Liver (tissue), 8 donors: ENCODE measurements at regions not wholly inside any gene's neighbourhood (a gene's known extent, or its start where the extent isn't known, plus 50 kb on each side); places are given as distances from the start of the nearest gene placed in this dataset.
"Not testable (repeated sequence)": the region's sequence is repeated elsewhere in the genome, so short reads cannot be mapped to it uniquely, and the experiment has no call there.

Experiments used
- DNase-seq: peaks from one replicate; pipeline ENCODE4 v3.0.0-alpha.2; 2017; ENCODE audit warnings: low spot score
- H3K27ac ChIP-seq, 2 donors: one replicate each; pipeline ENCODE4 v1.7.0; 2013; ENCODE audit warnings: inconsistent platforms in 2 of 2, low read length in 2 of 2, control low read depth in 1 of 2, low read depth in 1 of 2, mild to moderate bottlenecking in 1 of 2
- H3K27me3 ChIP-seq, 4 donors: one replicate each; pipeline versions ENCODE4 v1.6.1 to v1.7.0; 2013; ENCODE audit warnings: low read length in 3 of 4, inconsistent platforms in 1 of 4, mild to moderate bottlenecking in 1 of 4, moderate library complexity in 1 of 4; ENCODE audit not compliant: control insufficient read depth in 4 of 4, insufficient read depth in 4 of 4
- H3K36me3 ChIP-seq, 4 donors: one replicate each; pipeline versions ENCODE4 v1.6.1 to v1.7.0; 2013; ENCODE audit warnings: low read length in 3 of 4, mild to moderate bottlenecking in 3 of 4, low read depth in 1 of 4, moderate library complexity in 1 of 4; ENCODE audit not compliant: control insufficient read depth in 4 of 4, insufficient read depth in 3 of 4
- H3K4me1 ChIP-seq, 4 donors: one replicate each; pipeline versions ENCODE4 v1.6.1 to v1.7.0; 2013; ENCODE audit warnings: low read length in 3 of 4, mild to moderate bottlenecking in 3 of 4, moderate library complexity in 1 of 4; ENCODE audit not compliant: control insufficient read depth in 4 of 4, insufficient read depth in 4 of 4
- H3K4me3 ChIP-seq, 3 donors: one replicate each; pipeline versions ENCODE4 v1.6.1 to v1.7.0; 2013; ENCODE audit warnings: low read length in 3 of 3, control low read depth in 1 of 3, low read depth in 1 of 3, mild to moderate bottlenecking in 1 of 3
- H3K9ac ChIP-seq, 2 donors: one replicate each; pipeline ENCODE4 v1.7.0; 2013; ENCODE audit warnings: low read length in 2 of 2, mild to moderate bottlenecking in 2 of 2, moderate library complexity in 2 of 2, control low read depth in 1 of 2, low read depth in 1 of 2
- H3K9me3 ChIP-seq, 4 donors: one replicate each; pipeline versions ENCODE4 v1.6.1 to v1.7.0; 2013; ENCODE audit warnings: low read length in 3 of 4; ENCODE audit not compliant: control insufficient read depth in 4 of 4
- ATF3 ChIP-seq: IDR thresholded peaks from 2 replicates; pipeline ENCODE4 v1.6.1; 2016; ENCODE audit warnings: antibody characterized with exemption
- CTCF ChIP-seq: fragments of 150-350 bp; IDR thresholded peaks from 2 replicates; pipeline ENCODE4 v1.5.1; 2017; ENCODE audit warnings: improper control_type of control experiment, low read depth, low read length; ENCODE audit not compliant: missing input control
- EGR1 ChIP-seq, 2 donors: IDR thresholded peaks; 2 replicates each; pipeline ENCODE4 v1.6.1; 2016 to 2018; ENCODE audit warnings: antibody characterized with exemption in 2 of 2, low read depth in 2 of 2
- FOXA1 ChIP-seq: IDR thresholded peaks from 2 replicates; pipeline ENCODE4 v1.6.1; 2016; ENCODE audit warnings: antibody characterized with exemption
- FOXA2 ChIP-seq: IDR thresholded peaks from 2 replicates; pipeline ENCODE4 v1.6.1; 2016; ENCODE audit warnings: antibody characterized with exemption
- GABPA ChIP-seq, 2 donors: IDR thresholded peaks in 1 of 2; conservative IDR thresholded peaks in 1 of 2; 2 replicates each; pipeline ENCODE4 v1.6.1; 2016; ENCODE audit warnings: antibody characterized with exemption in 2 of 2, mild to moderate bottlenecking in 1 of 2, moderate library complexity in 1 of 2
- HNF4A ChIP-seq, 2 donors: conservative IDR thresholded peaks; 2 replicates each; pipeline ENCODE4 v1.6.1; 2016; ENCODE audit warnings: antibody characterized with exemption in 2 of 2, mild to moderate bottlenecking in 2 of 2
- HNF4G ChIP-seq: IDR thresholded peaks from 2 replicates; pipeline ENCODE4 v1.6.1; 2016; ENCODE audit warnings: antibody characterized with exemption
- JUND ChIP-seq, 2 donors: IDR thresholded peaks; 2 replicates each; pipeline ENCODE4 v1.6.1; 2016; ENCODE audit warnings: antibody characterized with exemption in 2 of 2
- MAX ChIP-seq: IDR thresholded peaks from 2 replicates; pipeline ENCODE4 v1.6.1; 2016; ENCODE audit warnings: antibody characterized with exemption
- NR2F2 ChIP-seq: IDR thresholded peaks from 2 replicates; pipeline ENCODE4 v1.6.1; 2016; ENCODE audit warnings: antibody characterized with exemption
- RAD21 ChIP-seq, 2 donors: IDR thresholded peaks; 2 replicates each; pipeline ENCODE4 v1.6.1; 2016; ENCODE audit warnings: antibody characterized with exemption in 2 of 2, mild to moderate bottlenecking in 2 of 2
- REST ChIP-seq: IDR thresholded peaks from 2 replicates; pipeline ENCODE4 v1.6.1; 2016; ENCODE audit warnings: antibody characterized with exemption, mild to moderate bottlenecking
- RXRA ChIP-seq, 2 donors: IDR thresholded peaks; 2 replicates each; pipeline ENCODE4 v1.6.1; 2017 to 2018; ENCODE audit warnings: antibody characterized with exemption in 2 of 2, mild to moderate bottlenecking in 1 of 2
- SP1 ChIP-seq: IDR thresholded peaks from 2 replicates; pipeline ENCODE4 v1.6.1; 2018; ENCODE audit warnings: antibody characterized with exemption, mild to moderate bottlenecking
- TAF1 ChIP-seq: conservative IDR thresholded peaks from 2 replicates; pipeline ENCODE4 v1.6.1; 2016; ENCODE audit warnings: antibody characterized with exemption, mild to moderate bottlenecking
- YY1 ChIP-seq: IDR thresholded peaks from 2 replicates; pipeline ENCODE4 v1.6.1; 2016; ENCODE audit warnings: antibody characterized with exemption, mild to moderate bottlenecking
- ZBTB33 ChIP-seq: IDR thresholded peaks from 2 replicates; pipeline ENCODE4 v1.6.1; 2016; ENCODE audit warnings: antibody characterized with exemption
- WGBS: extraction: QIAGEN DNeasy Blood & Tissue Kit; methylation state at CpG from one replicate; pipeline ENCODE4 v1.1.7; 2013; 5-methylcytosine and 5-hydroxymethylcytosine counted together
- donor health status: healthy.
- donor health status: healthy.
- donor health status: healthy.
- donor health status: healthy.
- donor health status: healthy.

GRCh38 chr1:90348934-90349333 is 354.0 kb downstream of the ZNF326 start (continued):
- no peak for TF ChIP-seq TAF1
- TF ChIP-seq YY1: no peak
- TF ChIP-seq RAD21 (IDR thresholded peaks at IDR 0.05): no peak
- no peak for TF ChIP-seq JUND (IDR thresholded peaks at IDR 0.05)
- no peak for TF ChIP-seq RXRA (IDR thresholded peaks at IDR 0.05)
- no peak for TF ChIP-seq ZBTB33
- no peak for TF ChIP-seq MAX
- TF ChIP-seq NR2F2: no peak
- TF ChIP-seq HNF4G: no peak
- TF ChIP-seq FOXA1: no peak
- no peak for TF ChIP-seq HNF4A (conservative IDR thresholded peaks at IDR 0.05)
- TF ChIP-seq EGR1 (IDR thresholded peaks at IDR 0.05; ENCODE audit: low read depth in 2 of 2): no peak
- no peak for TF ChIP-seq FOXA2

GRCh38 chr1:90348459-90348858 is 353.5 kb downstream of the ZNF326 start:
- not testable (repeated sequence) for H3K4me3 ChIP-seq, H3K9me3 ChIP-seq, H3K27me3 ChIP-seq, DNase-seq, H3K4me1 ChIP-seq, H3K9ac ChIP-seq, H3K36me3 ChIP-seq, H3K27ac ChIP-seq
- 90% methylated on average over 2 of the region's 2 CpGs for WGBS

GRCh38 chr1:90347366-90347765 is 352.5 kb downstream of the ZNF326 start:
- DNase-seq: no peak
- Histone ChIP-seq H3K4me3 (no peak overlapping the region), H3K27ac (no peak overlapping the region), H3K27me3 (peaks cover 0 to 3% (median 0%) of the 10 kb centered on the region in 4 donors), H3K36me3 (no peaks in the 10 kb centered on the region), H3K9ac (no peak overlapping the region), H3K4me1 (no peaks in the 10 kb centered on the region), H3K9me3 (peaks cover 0 to 5% (median 2%) of the 10 kb centered on the region in 4 donors)
- TF ChIP-seq ZBTB33 (no peak), RAD21 (IDR thresholded peaks at IDR 0.05) (no peak), REST (no peak), EGR1 (IDR thresholded peaks at IDR 0.05; ENCODE audit: low read depth in 2 of 2) (no peak), CTCF (no peak), GABPA (IDR thresholded peaks at IDR 0.05 in 1 of 2, conservative IDR thresholded peaks at IDR 0.05 in 1 of 2) (no peak), HNF4G (no peak), MAX (no peak), YY1 (no peak), HNF4A (conservative IDR thresholded peaks at IDR 0.05) (no peak), RXRA (IDR thresholded peaks at IDR 0.05) (no peak), NR2F2 (no peak), ATF3 (no peak), TAF1 (no peak), FOXA1 (no peak), FOXA2 (no peak), SP1 (no peak)
- 81% methylated on average over 1 of the region's 1 CpG for WGBS
